H1 (cell line): ENCODE measurements at regions not wholly inside any gene's neighbourhood (a gene's known extent, or its start where the extent isn't known, plus 50 kb on each side); places are given as distances from the start of the nearest gene placed in this dataset.

Experiments used
- CTCF ChIA-PET: fragments of 300-600 bp; sonication (Branson Sonifier 250); formaldehyde crosslinking; loops from one replicate; lab custom pipeline; 2021; ENCODE audit not compliant: partially characterized antibody; lab: Charles Lee
- POLR2A ChIA-PET: fragments of 300-600 bp; sonication (Branson Sonifier 250); formaldehyde crosslinking; loops from one replicate; lab custom pipeline; 2021; ENCODE audit warnings: inconsistent platforms; ENCODE audit not compliant: partially characterized antibody; lab: Charles Lee
- DNase-seq, 2 experiments: peaks; one replicate each; pipeline versions ENCODE4 v3.0.0 to v3.0.0-alpha.2; 2010 to 2022; ENCODE audit warnings: low spot score in 2 of 2, low read depth in 1 of 2, mixed read lengths in 1 of 2
- FAIRE-seq: peaks from 2 replicates; lab custom pipeline; 2011; peaks lifted over from hg19 to GRCh38; lab: Jason Lieb, UNC
- H2AFZ ChIP-seq: 2 replicates; pipeline ENCODE4 v1.8.1; 2012; ENCODE audit warnings: low read length, inconsistent platforms
- H2AK5ac ChIP-seq: 2 replicates; pipeline ENCODE4 v1.6.1; 2013; ENCODE audit warnings: low read depth, low read length
- H2BK120ac ChIP-seq: replicated peaks from 2 replicates; pipeline ENCODE3; 2013; ENCODE audit warnings: low read depth, low read length, inconsistent platforms
- H2BK12ac ChIP-seq: 2 replicates; pipeline ENCODE4 v1.6.1; 2013; ENCODE audit warnings: low read depth, low read length
- H2BK15ac ChIP-seq: 2 replicates; pipeline ENCODE4 v1.6.1; 2013; ENCODE audit warnings: low read length
- H2BK20ac ChIP-seq: 2 replicates; pipeline ENCODE4 v1.6.1; 2013; ENCODE audit warnings: low read length
- H2BK5ac ChIP-seq: 2 replicates; pipeline ENCODE4 v1.6.1; 2013; ENCODE audit warnings: low read depth, low read length
- H3K14ac ChIP-seq: 2 replicates; pipeline ENCODE4 v1.6.1; 2013; ENCODE audit warnings: inconsistent platforms; ENCODE audit not compliant: insufficient read length
- H3K18ac ChIP-seq: 2 replicates; pipeline ENCODE4 v1.6.1; 2013; ENCODE audit warnings: low read length; ENCODE audit errors: extremely low read depth
- H3K23ac ChIP-seq: 2 replicates; pipeline ENCODE4 v1.6.1; 2013; ENCODE audit warnings: inconsistent platforms; ENCODE audit not compliant: insufficient read length
- H3K23me2 ChIP-seq: 2 replicates; pipeline ENCODE4 v1.6.1; 2013; ENCODE audit warnings: low read depth, low read length
- H3K27ac ChIP-seq: 2 replicates; pipeline ENCODE4 v1.6.1; 2011; ENCODE audit warnings: low read depth, low read length, inconsistent platforms
- H3K27me3 ChIP-seq, 4 experiments: replicated peaks in 1 of 4; 1 replicate in 1 of 4; 2 replicates in 3 of 4; pipeline versions ENCODE4 v1.6.1 to v1.8.1; 2011 to 2013; ENCODE audit warnings: low read length in 3 of 4, mild to moderate bottlenecking in 3 of 4, inconsistent platforms in 2 of 4, mixed read lengths in 2 of 4, moderate library complexity in 1 of 4; ENCODE audit not compliant: control insufficient read depth in 3 of 4, insufficient read depth in 3 of 4; ENCODE audit errors: extremely low read depth in 1 of 4
- H3K36me3 ChIP-seq, 4 experiments: 2 replicates each; pipeline versions ENCODE4 v1.6.1 to v1.8.1; 2011 to 2013; ENCODE audit warnings: mild to moderate bottlenecking in 4 of 4, low read length in 3 of 4, moderate library complexity in 2 of 4, control low read depth in 1 of 4, inconsistent platforms in 1 of 4; ENCODE audit not compliant: insufficient read depth in 4 of 4, control insufficient read depth in 2 of 4
- H3K4ac ChIP-seq: replicated peaks from 2 replicates; pipeline ENCODE3; 2013; ENCODE audit warnings: low read length, low read depth, mixed read lengths, inconsistent platforms; ENCODE audit not compliant: insufficient read length
- H3K4me1 ChIP-seq, 4 experiments: replicated peaks in 1 of 4; 1 replicate in 1 of 4; 2 replicates in 3 of 4; pipeline versions ENCODE4 v1.6.1 to v1.8.1; 2011 to 2013; ENCODE audit warnings: low read length in 3 of 4, inconsistent platforms in 2 of 4, mixed read lengths in 1 of 4; ENCODE audit not compliant: insufficient read depth in 4 of 4, control insufficient read depth in 3 of 4
- H3K4me2 ChIP-seq, 2 experiments: 2 replicates each; pipeline versions ENCODE4 v1.6.1 to v1.8.1; 2011 to 2013; ENCODE audit warnings: low read depth in 2 of 2, low read length in 2 of 2, control low read depth in 1 of 2, inconsistent platforms in 1 of 2, mild to moderate bottlenecking in 1 of 2; ENCODE audit not compliant: insufficient read depth in 1 of 2
- H3K4me3 ChIP-seq, 4 experiments: fragments of 200-600, 300-600 bp in 1 of 4; sonication (generic), shearing (Covaris generic), sonication (Bioruptor Twin) in 1 of 4; 2 replicates each; pipeline versions ENCODE4 v1.5.1 to v1.8.1; 2011 to 2016; ENCODE audit warnings: low read length in 4 of 4, low read depth in 3 of 4, control low read depth in 2 of 4, inconsistent platforms in 2 of 4, mild to moderate bottlenecking in 2 of 4, mixed read lengths in 1 of 4, moderate library complexity in 1 of 4; ENCODE audit not compliant: insufficient read depth in 2 of 4; ENCODE audit errors: extremely low read depth in 1 of 4
- H3K56ac ChIP-seq: replicated peaks from 2 replicates; pipeline ENCODE3; 2013; ENCODE audit warnings: low read depth, mild to moderate bottlenecking, mixed read lengths, low read length, inconsistent platforms; ENCODE audit not compliant: insufficient read length
- H3K79me1 ChIP-seq: 2 replicates; pipeline ENCODE4 v1.6.1; 2013; ENCODE audit warnings: low read depth, low read length, control low read depth
- H3K79me2 ChIP-seq, 2 experiments: 2 replicates each; pipeline versions ENCODE4 v1.6.1 to v1.8.1; 2012 to 2013; ENCODE audit warnings: low read length in 2 of 2, mild to moderate bottlenecking in 2 of 2, inconsistent platforms in 1 of 2; ENCODE audit not compliant: insufficient read depth in 2 of 2, control insufficient read depth in 1 of 2
- H3K9ac ChIP-seq, 4 experiments: replicated peaks in 1 of 4; 1 replicate in 1 of 4; 2 replicates in 3 of 4; pipeline versions ENCODE4 v1.6.1 to v1.8.1; 2011 to 2013; ENCODE audit warnings: low read depth in 3 of 4, low read length in 3 of 4, control low read depth in 2 of 4, mild to moderate bottlenecking in 2 of 4, moderate library complexity in 2 of 4, inconsistent platforms in 1 of 4; ENCODE audit errors: extremely low read depth in 1 of 4
- H3K9me3 ChIP-seq, 2 experiments: 2 replicates each; pipeline versions ENCODE4 v1.6.1 to v1.8.1; 2012 to 2013; ENCODE audit warnings: mild to moderate bottlenecking in 2 of 2, moderate library complexity in 2 of 2, control low read depth in 1 of 2, inconsistent platforms in 1 of 2, low read depth in 1 of 2, low read length in 1 of 2, mixed read lengths in 1 of 2; ENCODE audit not compliant: insufficient read depth in 2 of 2
- H4K20me1 ChIP-seq, 2 experiments: replicated peaks in 1 of 2; 2 replicates each; pipeline versions ENCODE3 to v1.8.1; 2011 to 2013; ENCODE audit warnings: inconsistent platforms in 2 of 2, low read length in 2 of 2, mild to moderate bottlenecking in 1 of 2; ENCODE audit not compliant: insufficient read depth in 2 of 2, control insufficient read depth in 1 of 2
- H4K5ac ChIP-seq: 2 replicates; pipeline ENCODE4 v1.6.1; 2013; ENCODE audit warnings: low read length, low read depth, mixed read lengths, inconsistent platforms; ENCODE audit not compliant: insufficient read length
- H4K8ac ChIP-seq: 2 replicates; pipeline ENCODE4 v1.8.0; 2013; ENCODE audit warnings: mild to moderate bottlenecking, moderate library complexity, low read length, inconsistent platforms; ENCODE audit not compliant: insufficient read depth; ENCODE audit errors: extremely low read depth
- H4K91ac ChIP-seq: replicated peaks from 2 replicates; pipeline ENCODE3; 2013; ENCODE audit warnings: low read length, mixed read lengths, inconsistent platforms; ENCODE audit not compliant: insufficient read length
- ATF2 ChIP-seq: IDR thresholded peaks from 2 replicates; pipeline ENCODE4 v1.6.1; 2012; ENCODE audit warnings: low read length, inconsistent platforms
- CHD2 ChIP-seq: IDR thresholded peaks from 2 replicates; pipeline ENCODE4 v1.6.1; 2012; ENCODE audit warnings: low read length, improper control_type of control experiment
- CTBP2 ChIP-seq: IDR thresholded peaks from 2 replicates; pipeline ENCODE4 v1.7.0; 2011; ENCODE audit warnings: borderline replicate concordance, mild to moderate bottlenecking, moderate library complexity, mixed read lengths, low read length; ENCODE audit not compliant: insufficient read depth, insufficient read length
- TEAD4 ChIP-seq: IDR thresholded peaks from 2 replicates; pipeline ENCODE4 v1.6.1; 2012; ENCODE audit warnings: low read depth, low read length, inconsistent platforms, mixed read lengths

- no peak overlapping the region for H2BK20ac ChIP-seq
- H2AFZ ChIP-seq: no peak overlapping the region
- DNase-seq (no peak), FAIRE-seq (no peak)
- H3K4me2 ChIP-seq: no peak overlapping the region
- H3K79me1 ChIP-seq: no peaks in the 10 kb centered on the region
- H4K5ac ChIP-seq: no peak overlapping the region
- no peak overlapping the region for H3K56ac ChIP-seq
- TF ChIP-seq CHD2 (no peak), TEAD4 (no peak), CTBP2 (no peak), ATF2 (no peak)
- no peak overlapping the region for H2BK15ac ChIP-seq
- H3K4ac ChIP-seq: no peak overlapping the region
- H3K23ac ChIP-seq: no peak overlapping the region
- no peaks in the 10 kb centered on the region for H3K36me3 ChIP-seq
- no peaks in the 10 kb centered on the region for H3K4me1 ChIP-seq
- H3K9ac ChIP-seq: no peak overlapping the region
- no peak overlapping the region for H2AK5ac ChIP-seq
- POLR2A ChIA-PET: no interaction called here
- no peak overlapping the region for H3K18ac ChIP-seq
- no peaks in the 10 kb centered on the region for H3K23me2 ChIP-seq
- H3K14ac ChIP-seq: no peak overlapping the region
- CTCF ChIA-PET: no interaction called here
- H3K4me3 ChIP-seq: no peak overlapping the region
- no peaks in the 10 kb centered on the region for H3K27me3 ChIP-seq
- H4K20me1 ChIP-seq: no peaks in the 10 kb centered on the region
- H4K8ac ChIP-seq: no peak overlapping the region
- H3K27ac ChIP-seq: no peak overlapping the region
- H2BK12ac ChIP-seq: no peak overlapping the region
- H2BK5ac ChIP-seq: no peak overlapping the region
- no peaks in the 10 kb centered on the region for H3K9me3 ChIP-seq
- no peaks in the 10 kb centered on the region for H3K79me2 ChIP-seq
- no peak overlapping the region for H4K91ac ChIP-seq
- H2BK120ac ChIP-seq: no peak overlapping the region
These were observed 140.4 kb upstream of the MAGI2 start for GRCh38 chr7:79593866-79594301.
